Skin epidermis (tissue), 12 donors: ENCODE measurements at regions not wholly inside any gene's neighbourhood (a gene's known extent, or its start where the extent isn't known, plus 50 kb on each side); places are given as distances from the start of the nearest gene placed in this dataset.
"Not testable (repeated sequence)": the region's sequence is repeated elsewhere in the genome, so short reads cannot be mapped to it uniquely, and the experiment has no call there.

Experiments
- H3K27ac ChIP-seq, 21 experiments: fragments of 200-600 bp; sonication (generic) in 11 of 21; one replicate each; pipeline ENCODE4 v1.5.0; 2020; ENCODE audit warnings: mild to moderate bottlenecking in 3 of 21, inconsistent platforms in 2 of 21, moderate library complexity in 2 of 21
- H3K4me3 ChIP-seq, 7 experiments: fragments of 200-600 bp; sonication (generic) in 2 of 7; one replicate each; pipeline ENCODE4 v1.5.0; 2020; ENCODE audit warnings: inconsistent platforms in 2 of 7, mild to moderate bottlenecking in 2 of 7, moderate library complexity in 1 of 7

DNA sequence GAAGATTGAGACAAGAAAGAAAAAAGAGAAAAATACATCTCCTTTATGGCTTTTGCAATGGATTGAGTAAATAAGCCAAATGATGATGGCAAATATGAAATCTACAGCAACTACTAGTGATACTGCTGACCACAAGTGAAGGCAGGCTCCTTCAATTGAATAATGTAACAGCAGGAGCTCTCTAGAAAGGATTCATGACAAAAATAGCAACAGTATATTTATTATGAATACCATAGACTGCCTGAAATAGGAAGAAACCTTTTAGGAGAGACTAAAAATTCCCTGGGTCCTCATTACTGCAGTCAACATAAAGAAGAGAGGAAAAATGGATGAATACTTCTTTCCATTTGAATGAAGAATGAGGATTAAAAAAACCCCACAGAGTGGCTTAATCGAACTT, 306.8 kb upstream of the ANXA10 start:
- no peak overlapping the region for H3K4me3 ChIP-seq
- no peak overlapping the region for H3K27ac ChIP-seq

DNA sequence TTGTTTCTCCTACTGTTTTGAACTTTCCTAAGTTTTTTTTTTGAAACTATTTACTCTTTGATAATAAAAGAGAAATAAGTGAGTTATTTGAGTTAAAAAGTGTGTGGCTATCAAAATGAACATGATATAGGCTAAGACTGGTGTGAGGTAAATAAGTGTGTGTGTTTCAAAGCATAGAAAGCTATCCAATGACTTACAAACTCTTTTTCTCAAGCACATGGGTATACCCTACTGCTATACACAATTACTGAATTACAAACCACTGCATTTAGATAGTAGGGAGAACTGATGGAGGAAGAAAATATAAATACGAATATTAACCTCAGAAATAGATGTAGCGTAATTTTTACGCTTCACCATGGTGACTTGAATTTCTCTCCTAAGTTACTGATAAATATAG, 305.8 kb upstream of the ANXA10 start:
- H3K4me3 ChIP-seq = no peak overlapping the region
- no peak overlapping the region for H3K27ac ChIP-seq

DNA sequence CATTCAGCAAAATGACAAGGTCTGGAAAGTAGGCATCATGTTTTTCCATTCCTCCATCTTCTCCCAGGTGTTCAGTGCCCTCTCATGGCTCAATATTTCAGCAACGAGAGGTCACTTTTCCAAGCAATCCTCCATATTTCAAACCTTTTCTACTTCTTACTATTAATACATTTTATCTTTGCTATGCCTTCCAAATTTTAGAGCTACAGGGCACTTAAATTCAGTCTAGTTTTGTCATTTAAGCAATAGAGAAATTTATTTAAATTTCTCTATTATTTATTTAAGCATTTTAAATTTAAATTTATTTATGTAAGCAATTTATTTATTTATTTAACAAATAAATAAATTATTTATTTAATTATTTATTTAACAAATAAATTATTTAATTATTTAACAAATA, 305.1 kb upstream of the ANXA10 start:
- H3K4me3 ChIP-seq = no peak overlapping the region
- H3K27ac ChIP-seq = no peak overlapping the region

DNA sequence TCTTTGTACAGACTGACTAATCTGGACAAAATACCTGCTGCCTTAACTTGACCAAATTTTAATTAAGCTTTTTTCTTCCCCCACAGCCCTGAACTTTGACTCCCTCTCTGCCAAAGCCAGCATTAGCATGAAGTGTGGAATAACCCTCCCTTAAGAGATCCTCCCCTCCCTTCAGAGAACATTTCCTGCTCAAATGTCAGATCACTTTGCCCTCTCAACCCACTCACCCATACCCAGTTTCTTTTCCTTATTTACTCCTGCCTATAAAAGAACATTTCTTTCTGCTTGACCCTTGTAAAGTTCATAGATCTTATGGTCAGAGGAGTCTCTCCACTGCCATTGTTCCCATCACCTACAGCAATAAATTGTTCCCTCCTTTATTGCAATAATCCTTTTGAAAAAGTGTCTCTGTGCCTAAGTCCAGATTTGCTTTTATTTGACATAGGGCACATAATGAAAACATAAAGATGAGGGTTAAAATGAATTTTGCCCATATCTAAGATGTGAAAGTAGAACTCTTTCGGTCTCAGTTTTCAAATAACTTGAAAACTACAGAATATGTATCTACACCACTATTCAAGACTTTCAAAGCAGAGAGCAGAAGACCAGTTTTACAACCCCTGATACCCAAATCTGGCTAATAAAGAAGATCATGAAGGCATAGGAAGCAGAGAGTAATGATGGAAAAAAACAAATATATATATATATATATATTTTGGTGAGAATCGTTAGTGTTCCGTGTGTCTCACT, 289.7 kb upstream of the ANXA10 start:
- Histone ChIP-seq H3K4me3 (no peak overlapping the region), H3K27ac (no peak overlapping the region)

DNA sequence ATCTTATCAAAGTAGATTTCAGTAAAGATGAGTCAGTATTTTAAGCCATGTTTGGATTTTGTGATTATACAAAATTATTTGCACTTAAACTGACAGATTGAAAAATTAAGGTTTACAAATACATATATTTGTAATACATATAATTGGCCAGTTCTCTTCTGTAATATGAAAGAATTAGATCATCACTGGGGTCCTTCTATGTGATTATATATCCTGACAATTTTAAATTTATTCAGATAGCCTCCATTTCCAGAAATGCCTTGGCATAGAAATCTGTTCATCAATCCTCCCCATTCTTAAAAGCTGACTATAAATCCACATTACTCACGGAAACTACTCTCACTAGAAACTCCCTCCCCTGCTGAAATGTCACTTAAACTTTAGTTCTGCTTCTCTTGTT, 280.4 kb upstream of the ANXA10 start:
- no peak overlapping the region for H3K4me3 ChIP-seq
- no peak overlapping the region for H3K27ac ChIP-seq

DNA sequence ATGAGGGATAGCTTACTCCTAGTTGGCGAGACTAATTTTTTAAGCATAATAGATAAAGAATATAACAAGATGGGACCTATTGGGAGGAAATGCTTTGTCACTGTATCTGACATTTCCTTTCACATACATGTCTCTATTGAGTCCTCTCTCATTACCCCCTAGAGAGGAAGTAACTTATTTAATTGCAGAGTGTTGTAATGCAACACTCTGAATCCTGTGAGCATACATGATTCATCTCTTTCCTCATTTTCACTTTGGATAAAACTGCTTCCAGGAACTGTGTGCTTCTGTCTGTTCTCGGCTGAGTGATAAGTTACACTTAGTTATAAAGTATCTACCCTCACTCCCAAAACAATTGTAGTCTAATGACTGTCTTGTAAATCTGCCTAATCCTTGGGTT, 266.1 kb upstream of the ANXA10 start:
- Histone ChIP-seq H3K27ac (no peak overlapping the region), H3K4me3 (no peak overlapping the region)

DNA sequence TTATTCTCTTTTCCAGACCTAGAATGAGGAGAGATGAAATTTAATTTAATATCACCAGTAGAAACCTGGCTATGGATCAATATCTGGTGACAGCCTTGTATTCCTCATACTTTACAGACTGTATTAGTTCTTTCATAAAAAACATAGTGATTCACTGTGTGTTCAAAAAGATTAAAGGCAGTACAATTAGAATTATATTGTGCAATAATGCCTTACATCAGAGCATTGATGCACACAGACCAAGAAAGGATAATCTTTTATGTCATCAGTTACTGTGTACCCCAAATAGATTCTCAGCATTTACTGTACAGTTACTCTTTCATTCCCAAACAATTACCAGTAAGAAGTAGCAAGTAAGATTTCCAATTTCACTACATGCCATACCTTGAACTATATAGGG, 260.5 kb upstream of the ANXA10 start:
- no peak overlapping the region for H3K27ac ChIP-seq
- no peak overlapping the region for H3K4me3 ChIP-seq

DNA sequence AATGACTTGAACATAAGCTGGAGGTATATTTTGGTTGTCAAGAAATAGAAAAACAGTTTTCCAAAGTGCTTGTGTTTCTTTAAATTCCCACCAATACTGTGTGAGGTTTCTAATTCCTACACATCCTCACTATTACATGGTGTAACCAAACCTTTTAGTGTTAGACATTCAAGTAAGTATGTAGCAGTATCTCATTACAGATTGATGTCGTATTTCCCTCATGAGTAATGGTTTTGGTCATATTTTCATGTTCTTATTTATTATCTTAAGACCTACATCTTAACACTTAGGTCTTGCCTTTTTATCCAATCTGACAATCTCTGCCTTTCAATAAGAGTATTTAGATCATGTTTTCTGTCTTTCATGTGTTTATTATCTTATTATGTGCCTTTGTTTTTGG, 253.7 kb upstream of the ANXA10 start:
- H3K4me3 ChIP-seq = no peak overlapping the region
- H3K27ac ChIP-seq = no peak overlapping the region

DNA sequence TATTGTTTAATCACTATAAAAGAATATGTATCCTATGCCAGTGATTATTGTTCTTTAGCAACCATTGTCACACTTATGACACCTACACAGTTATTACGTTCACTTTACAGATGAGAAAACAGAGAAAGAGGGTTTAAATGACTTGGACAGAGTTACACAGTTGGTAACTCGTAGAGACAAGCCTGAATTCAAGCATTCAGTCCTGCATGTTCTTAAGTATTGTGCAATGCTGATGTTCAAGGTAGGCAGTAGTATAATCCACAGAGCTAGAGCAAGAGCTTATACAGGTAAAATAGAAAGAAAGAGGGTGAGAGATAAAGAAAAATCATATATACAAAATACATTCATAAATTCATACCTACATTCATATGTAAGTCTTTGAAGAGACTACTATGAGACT, 249.8 kb upstream of the ANXA10 start:
- Histone ChIP-seq H3K4me3 (no peak overlapping the region), H3K27ac (no peak overlapping the region)

DNA sequence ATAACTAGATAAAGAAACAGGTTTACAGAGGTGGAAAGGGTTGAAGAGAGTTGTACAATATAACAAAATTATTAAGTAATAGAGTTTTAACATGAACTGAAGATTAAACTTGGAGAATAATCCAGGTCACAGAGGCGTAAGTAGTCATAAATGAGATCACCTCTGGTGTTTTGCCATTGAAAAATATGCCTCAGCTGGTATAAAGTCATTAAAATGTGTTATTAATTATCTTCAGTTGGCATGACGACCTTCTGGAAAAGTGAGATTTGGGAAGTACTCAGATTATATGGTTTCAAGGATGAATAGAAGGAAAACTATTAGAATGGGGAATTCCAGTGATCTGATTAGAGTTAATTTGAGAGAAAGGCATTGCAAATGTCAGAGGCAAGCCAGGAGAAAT, 237.5 kb upstream of the ANXA10 start:
- H3K27ac ChIP-seq = no peak overlapping the region
- H3K4me3 ChIP-seq = no peak overlapping the region

DNA sequence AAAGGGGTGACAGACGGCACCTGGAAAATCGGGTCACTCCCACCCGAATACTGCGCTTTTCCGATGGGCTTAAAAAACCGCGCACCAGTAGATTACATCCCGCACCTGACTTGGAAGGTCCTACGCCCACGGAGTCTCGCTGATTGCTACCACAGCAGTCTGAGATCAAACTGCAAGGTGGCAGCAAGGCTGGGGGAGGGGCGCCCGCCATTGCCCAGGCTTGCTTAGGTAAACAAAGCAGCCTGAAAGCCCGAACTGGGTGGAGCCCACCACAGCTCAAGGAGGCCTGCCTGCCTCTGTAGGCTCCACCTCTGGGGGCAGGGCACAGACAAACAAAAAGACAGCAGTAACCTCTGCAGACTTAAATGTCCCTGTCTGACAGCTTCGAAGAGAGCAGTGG, 234.2 kb upstream of the ANXA10 start:
- H3K27ac ChIP-seq, H3K4me3 ChIP-seq: not testable (repeated sequence)

DNA sequence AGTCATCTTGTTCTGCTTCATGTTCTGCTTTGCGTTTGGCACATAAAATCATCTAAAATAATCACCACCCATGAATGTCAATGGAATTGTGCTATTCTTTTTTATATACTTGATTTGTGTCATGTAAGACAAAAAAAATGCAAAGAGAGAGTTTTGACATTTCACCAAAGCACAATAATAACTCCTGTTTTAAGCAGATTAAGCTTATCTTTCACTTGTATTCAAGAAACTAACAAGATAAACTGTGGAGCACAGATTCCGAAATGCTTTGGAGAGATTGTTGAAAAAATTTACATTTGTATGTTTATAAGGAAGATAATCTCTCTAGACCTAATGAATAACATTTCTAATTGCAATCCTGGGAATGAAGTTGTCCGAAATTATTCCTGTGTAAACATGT, 225.1 kb upstream of the ANXA10 start:
- no peak overlapping the region for H3K4me3 ChIP-seq

DNA sequence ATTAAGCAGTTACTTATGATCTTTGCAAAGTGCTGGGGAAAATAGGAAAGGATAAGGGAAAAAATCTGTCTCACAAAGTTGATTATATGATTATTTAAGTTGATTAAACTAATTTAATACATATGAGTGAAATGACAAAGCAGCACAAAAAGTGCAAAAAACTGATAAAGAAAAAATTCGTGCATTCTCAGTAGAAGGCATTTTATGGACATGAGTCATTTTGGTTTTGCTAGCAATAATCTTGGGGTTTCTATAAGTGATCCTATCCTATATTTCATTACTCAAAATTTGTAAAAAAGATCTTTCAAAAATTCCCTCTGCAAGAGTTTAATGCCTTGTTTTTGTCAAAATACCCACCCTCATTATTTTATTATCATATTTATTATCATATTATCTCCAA, 224.2 kb upstream of the ANXA10 start:
- Histone ChIP-seq H3K27ac (no peak overlapping the region), H3K4me3 (no peak overlapping the region)

More for the DNA sequence above, 225.1 kb upstream of the ANXA10 start:
- H3K27ac ChIP-seq = no peak overlapping the region

DNA sequence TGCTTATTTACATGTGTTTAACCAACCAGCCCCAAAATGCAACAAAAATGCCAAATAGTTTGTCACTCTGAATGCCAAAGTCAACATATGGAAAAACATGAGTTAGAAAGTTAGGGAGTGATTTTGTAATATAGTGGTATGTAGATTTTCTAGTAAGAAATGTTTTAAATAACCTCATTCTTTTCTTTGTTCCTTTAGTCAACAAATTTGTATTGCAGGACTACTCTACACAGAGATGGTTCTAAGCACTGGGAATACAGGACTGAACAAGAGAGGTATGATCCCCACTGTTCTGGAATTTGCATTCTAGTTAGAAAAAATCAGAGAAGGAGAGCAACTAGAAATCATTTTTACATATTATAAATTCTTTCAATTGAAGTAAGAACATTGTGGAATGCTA, 218.8 kb upstream of the ANXA10 start:
- Histone ChIP-seq H3K27ac (no peak overlapping the region), H3K4me3 (no peak overlapping the region)

DNA sequence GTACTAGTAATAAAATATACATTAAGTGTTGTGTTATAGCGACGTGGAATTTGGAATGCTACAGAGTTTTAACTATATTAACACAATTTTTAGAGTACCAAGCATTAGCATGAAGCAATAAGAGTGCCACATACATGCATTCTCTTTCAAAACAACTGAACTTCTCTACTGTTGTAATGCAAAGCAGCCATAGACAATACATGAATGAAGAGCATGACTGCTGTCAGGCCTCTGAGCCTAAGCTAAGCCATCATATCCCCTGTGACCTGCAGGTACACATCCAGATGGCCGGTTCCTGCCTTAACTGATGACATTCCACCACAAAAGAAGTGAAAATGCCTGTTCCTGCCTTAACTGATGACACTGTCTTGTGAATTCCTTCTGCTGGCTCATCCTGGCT, 216.2 kb upstream of the ANXA10 start:
- H3K27ac ChIP-seq, H3K4me3 ChIP-seq: not testable (repeated sequence)

DNA sequence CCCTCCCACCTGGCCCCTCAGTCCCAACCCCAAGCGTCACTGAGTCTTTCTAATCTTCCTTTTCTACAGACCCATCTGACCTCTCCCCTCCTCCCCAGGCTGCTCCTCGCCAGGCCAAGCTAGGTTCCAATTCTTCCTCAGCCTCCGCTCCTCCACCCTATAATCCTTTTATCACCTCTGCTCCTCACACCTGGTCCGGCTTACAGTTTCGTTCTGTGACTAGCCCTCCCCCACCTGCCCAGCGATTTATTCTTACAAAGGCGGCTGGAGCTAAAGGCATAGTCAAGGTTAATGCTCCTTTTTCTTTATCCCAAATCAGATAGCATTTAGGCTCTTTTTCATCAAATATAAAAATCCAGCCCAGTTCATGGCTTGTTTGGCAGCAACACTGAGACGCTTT, 214.5 kb upstream of the ANXA10 start:
- H3K4me3 ChIP-seq, H3K27ac ChIP-seq: not testable (repeated sequence)

DNA sequence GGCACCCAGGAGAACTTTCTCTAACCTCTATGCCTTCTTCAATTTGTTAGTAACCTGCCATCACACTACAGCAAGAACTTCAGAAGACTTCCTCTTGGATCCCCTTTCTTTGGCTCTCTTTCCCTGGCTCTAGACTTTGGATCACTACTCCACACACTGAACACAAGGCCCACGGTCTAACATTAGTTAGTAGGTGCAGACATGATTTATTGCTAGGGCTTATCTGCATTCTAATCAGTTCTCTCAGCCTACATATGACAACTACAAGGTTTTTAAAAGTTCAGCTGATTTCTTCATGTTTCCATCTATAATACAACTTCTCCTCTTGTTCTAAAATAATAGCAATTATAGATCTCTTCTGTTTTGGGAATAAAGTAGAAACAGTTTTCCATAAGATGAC, 209.1 kb upstream of the ANXA10 start:
- no peak overlapping the region for H3K4me3 ChIP-seq
- no peak overlapping the region for H3K27ac ChIP-seq

DNA sequence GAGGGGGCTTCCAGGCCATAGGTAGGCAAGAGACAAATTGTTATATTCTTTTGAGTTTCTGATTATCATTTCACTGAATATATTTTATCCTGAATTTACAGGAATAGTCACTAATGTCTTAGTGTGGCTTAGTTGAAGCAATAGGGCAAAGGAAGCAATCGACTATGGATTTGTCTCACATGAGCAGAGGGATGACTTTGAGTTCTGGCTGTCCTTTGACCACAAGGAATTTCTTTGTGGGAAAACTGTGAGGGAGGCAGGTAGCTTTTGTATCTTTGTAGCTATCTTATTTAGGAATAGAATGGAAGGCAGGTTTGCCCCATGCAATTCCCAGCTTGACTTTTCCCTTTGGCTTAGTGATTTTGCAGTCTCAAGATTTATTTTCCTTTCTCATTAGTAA, 207.3 kb upstream of the ANXA10 start:
- Histone ChIP-seq H3K27ac (no peak overlapping the region), H3K4me3 (no peak overlapping the region)

DNA sequence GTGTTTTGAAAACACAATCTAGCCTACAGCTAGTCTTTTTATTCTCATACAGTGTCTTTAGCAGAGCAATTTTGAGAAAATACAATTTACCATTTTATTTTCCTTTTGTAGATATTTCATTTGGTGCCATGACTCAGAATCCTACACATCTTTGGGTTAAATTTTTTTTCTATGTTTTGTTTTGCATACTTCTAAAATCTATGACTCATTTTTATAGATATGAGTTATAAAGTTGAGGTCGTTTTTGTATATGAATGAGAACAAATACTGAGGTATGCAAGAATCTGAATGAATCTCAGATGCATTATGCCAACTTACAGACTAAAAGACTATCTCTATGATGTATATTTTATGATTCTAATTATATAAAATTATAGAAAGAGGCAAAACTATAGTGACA, 206.5 kb upstream of the ANXA10 start:
- H3K27ac ChIP-seq = no peak overlapping the region
- no peak overlapping the region for H3K4me3 ChIP-seq

DNA sequence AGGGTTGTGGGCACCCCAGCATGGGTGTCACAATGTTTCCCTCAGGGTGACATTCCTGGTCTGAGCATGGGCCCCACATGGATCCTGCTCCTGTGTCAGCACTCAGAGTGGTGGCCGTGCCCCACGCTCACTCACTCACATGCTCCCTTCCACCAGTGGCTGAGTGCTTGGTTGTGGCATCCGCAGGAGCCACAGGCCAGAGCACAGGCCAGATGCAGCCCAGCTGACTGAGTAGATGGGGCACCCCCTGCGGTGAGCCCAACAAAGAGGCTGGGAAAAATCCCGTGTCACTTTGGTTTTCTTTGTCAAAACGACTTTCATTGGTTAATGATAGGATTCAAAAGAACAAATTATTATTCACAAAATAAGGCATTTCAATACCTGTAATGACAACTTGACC, 204.6 kb upstream of the ANXA10 start:
- H3K27ac ChIP-seq = no peak overlapping the region
- H3K4me3 ChIP-seq = no peak overlapping the region

DNA sequence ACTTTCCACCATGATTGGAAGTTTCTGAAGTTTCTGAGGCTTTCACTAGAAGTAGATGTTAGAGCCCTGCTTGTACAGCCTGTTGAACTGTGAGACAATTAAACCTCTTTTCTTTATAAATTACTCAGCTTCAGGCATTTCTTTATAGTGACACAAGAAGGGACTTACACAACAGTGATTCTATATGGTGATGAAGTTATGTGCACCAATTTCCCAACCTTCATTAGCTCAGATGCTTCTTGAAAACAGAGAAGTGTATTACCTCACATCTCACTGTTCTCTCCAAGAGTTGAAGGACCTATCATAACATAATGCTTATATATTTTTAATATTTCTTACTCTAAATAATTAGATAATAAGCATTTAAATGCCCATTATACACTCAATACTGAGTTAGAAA, 202.1 kb upstream of the ANXA10 start:
- Histone ChIP-seq H3K4me3 (no peak overlapping the region), H3K27ac (no peak overlapping the region)

DNA sequence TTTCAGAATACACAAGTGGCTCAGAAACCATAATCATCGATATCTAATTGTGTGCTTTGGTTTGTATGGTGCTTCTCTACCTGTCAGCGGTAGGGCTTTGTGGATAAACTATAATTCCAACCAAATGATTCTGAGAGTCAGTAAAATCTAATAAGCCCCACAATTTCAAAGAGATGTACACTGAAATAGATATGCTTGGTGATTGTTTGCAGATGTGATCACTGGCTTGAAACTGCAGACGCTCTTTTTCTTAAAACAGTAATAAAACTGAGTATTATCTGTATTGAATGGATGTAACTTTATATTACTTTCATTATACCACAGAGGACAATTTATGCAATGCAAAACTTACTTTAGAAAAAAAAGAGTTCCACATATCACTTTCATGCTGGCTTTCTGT, 198.8 kb upstream of the ANXA10 start:
- no peak overlapping the region for H3K4me3 ChIP-seq

More for the DNA sequence above, 198.8 kb upstream of the ANXA10 start:
- H3K27ac ChIP-seq = no peak overlapping the region
